22Rv1 (cell line): ENCODE measurements at regions not wholly inside any gene's neighbourhood (a gene's known extent, or its start where the extent isn't known, plus 50 kb on each side); places are given as distances from the start of the nearest gene placed in this dataset.

Experiments used
- H3K27ac ChIP-seq: fragments of 450-650 bp; 2 replicates; pipeline ENCODE4 v1.5.1; 2017
- CTCF ChIP-seq: fragments of 450-650 bp; IDR thresholded peaks from 2 replicates; pipeline ENCODE4 v1.5.1; 2017; ENCODE audit warnings: mild to moderate bottlenecking
- ZFX ChIP-seq: fragments of 450-650 bp; IDR thresholded peaks from 2 replicates; pipeline ENCODE4 v1.6.1; 2017; ENCODE audit warnings: antibody characterized with exemption, borderline replicate concordance

DNA sequence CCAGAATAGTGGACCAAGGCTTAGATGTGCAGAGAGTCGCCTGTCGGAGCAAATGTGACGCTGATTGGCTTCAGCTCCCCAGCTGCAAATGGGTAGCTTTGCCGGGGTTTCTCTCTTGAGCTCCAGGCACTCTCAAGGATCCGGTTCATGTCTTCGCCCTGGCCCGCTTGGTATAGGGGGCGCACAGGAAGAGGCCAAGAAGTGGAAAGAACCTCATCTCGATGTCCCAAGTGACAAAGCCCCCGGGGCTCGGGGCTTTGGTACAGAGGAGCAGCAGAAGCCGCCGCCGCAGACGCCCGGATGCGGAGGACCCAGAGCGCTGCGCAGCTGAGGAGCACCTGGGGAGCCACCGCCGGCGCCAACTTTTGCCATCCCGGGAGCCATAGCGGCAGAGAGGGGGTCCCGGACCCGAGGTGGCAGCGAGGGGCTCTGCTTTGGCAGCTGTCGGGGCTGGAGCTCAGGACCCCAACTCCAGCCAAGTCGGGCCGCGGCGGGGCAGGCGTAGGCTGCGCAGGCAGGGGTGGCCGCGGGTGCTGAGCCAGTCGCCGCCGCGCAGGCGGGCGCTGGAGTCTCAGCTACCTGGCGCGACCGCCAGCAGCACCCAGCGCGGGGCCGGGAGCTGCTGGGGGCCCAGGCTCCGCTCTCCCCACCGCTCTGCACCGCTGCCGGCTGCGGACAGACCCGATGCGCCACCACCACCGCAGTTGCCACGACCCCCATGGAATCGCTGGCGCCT is 466.6 kb downstream of the XPNPEP1 start:
- TF ChIP-seq CTCF (no peak), ZFX (no peak)
- no peak overlapping the region for H3K27ac ChIP-seq

- no peak for TF ChIP-seq CTCF
- no peak for TF ChIP-seq ZFX
- H3K27ac ChIP-seq = no peak overlapping the region
Observed at GRCh38 chr10:109454691-109455090, 468.6 kb downstream of the XPNPEP1 start.

DNA sequence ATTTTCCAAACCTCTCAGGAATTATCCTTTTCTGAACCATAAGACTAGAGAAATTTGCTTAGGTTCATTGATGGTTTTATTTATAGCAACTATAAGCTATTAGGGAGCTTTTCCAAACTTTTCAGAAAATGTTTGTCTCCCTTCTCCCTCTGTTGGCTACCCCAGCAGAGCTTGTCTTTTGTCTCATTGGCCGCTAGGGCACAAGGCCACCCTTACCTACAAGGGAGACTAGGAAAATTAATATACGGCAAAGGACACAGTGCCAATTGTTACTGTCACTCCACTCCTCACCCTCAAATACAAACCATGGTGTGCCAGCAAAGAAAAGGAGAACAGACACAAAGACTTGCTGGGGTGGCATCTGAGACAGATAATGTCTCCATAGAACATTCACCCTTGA is 471.4 kb downstream of the XPNPEP1 start:
- TF ChIP-seq ZFX (no peak), CTCF (peak; percentile 19)

DNA sequence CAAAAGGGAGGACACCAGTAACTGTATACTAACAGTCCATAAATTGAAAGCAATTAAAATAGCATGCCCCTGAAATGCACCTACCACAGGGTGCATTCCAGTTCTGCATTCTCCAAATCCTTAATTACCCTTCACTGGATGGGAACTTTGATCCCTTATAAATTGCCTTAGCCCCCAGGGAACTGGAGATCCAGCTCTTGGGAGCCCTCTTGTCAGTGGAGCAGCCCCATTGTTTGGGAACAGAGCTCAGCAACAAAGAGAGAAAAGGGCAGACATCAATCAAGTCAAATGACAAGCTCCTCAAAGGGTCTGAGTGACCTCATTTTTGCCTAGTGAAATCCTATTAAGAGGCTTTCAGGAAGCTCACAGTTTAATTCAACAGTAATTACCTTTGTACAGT is 472.6 kb downstream of the XPNPEP1 start:
- TF ChIP-seq CTCF (no peak), ZFX (no peak)
- H3K27ac ChIP-seq = no peak overlapping the region

More for the DNA sequence above, 471.4 kb downstream of the XPNPEP1 start:
- no peak overlapping the region for H3K27ac ChIP-seq

DNA sequence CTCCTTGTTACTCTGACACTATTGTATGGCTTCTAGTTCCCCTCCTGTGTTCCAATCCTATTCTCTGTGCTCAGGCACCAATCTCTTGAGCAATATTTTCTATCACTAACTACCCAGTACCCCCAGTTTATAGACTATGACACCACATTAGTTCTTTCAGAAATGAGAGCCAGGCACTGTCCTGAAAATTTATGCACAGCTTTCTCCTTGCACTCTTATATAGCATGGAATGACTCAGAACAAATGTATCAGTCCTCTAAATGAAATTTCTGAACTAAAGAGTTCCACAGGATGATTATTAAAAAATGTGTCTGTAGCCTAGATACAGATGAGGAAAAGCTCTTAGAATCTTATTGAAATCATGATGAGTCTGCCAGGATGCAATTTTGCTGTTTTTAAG is 489.9 kb downstream of the XPNPEP1 start:
- TF ChIP-seq ZFX (no peak), CTCF (no peak)

DNA sequence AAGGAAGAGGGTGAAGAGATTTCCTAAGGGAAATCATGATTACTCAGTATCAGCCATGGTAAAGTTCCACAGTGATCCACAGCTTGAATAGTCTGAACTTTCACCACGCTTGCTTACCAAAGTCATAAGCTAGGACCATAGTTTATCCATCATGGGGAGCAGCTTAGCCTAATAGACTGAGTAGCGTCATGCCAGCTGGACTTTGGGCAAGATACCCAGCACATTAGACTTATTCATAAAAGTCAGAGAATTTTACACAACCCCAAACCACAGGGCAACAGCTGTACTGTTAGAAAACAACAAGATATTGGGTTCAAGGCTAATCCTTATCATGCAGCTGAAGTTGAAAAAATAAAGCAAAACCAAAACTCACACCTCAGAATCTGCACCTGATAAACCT is 491.0 kb downstream of the XPNPEP1 start:
- no peak overlapping the region for H3K27ac ChIP-seq
- TF ChIP-seq ZFX (no peak), CTCF (no peak)

More for the DNA sequence above, 489.9 kb downstream of the XPNPEP1 start:
- no peak overlapping the region for H3K27ac ChIP-seq

DNA sequence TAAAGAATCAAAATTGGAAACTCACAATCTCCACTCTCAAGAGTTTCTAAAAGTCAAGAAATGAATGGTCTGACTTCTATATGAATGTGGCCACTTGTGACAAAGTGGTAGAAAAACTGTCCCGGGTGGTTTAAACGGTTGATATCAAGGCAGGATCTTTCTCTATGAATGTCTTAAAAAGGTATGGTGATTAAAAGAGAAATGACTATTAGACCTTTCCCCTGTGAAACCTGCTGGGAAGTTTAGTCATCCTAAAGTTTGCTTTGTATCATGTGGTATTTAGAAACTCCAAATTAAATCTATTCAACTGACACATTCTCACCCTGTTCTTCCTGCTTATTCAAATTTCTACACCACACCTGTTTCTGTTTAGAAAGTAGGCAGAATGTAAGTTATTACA is 492.5 kb downstream of the XPNPEP1 start:
- no peak overlapping the region for H3K27ac ChIP-seq
- no peak for TF ChIP-seq CTCF
- TF ChIP-seq ZFX = no peak
